A549 (cell line): ENCODE measurements at regions not wholly inside any gene's neighbourhood (a gene's known extent, or its start where the extent isn't known, plus 50 kb on each side); places are given as distances from the start of the nearest gene placed in this dataset.

Experiments
- ATAC-seq, 2 experiments: fragments of 200-7000 bp in 1 of 2; fragments of >200 bp in 1 of 2; cut with Nextera tagmentation in 1 of 2; cut with Tn5 transposase in 1 of 2; 3 replicates each; pipeline versions ENCODE4 v1.8.0 to v1.9.1; 2018 to 2020; ENCODE audit warnings: mild to moderate bottlenecking in 1 of 2, moderate library complexity in 1 of 2
- CTCF ChIA-PET: fragments of 300-600 bp; sonication (Branson Sonifier 250); formaldehyde crosslinking; extraction: SDS; loops from one replicate; lab custom pipeline; 2021; ENCODE audit warnings: antibody characterized with exemption, inconsistent platforms; lab: Yijun Ruan, JAX
- POLR2A ChIA-PET: fragments of 350-600 bp; formaldehyde crosslinking; extraction: SDS; loops from one replicate; lab custom pipeline; 2021; ENCODE audit warnings: antibody characterized with exemption, inconsistent platforms; lab: Yijun Ruan, JAX
- DNase-seq, 2 experiments: peaks; one replicate each; pipeline versions ENCODE4 v3.0.0 to v3.0.0-alpha.2; 2011 to 2016; ENCODE audit warnings: low read depth in 1 of 2, low spot score in 1 of 2
- FAIRE-seq: peaks from 2 replicates; lab custom pipeline; 2011; peaks lifted over from hg19 to GRCh38; lab: Jason Lieb, UNC
- H3K27ac ChIP-seq, 2 experiments: fragments of >200 bp; sonication (Bioruptor Twin); formaldehyde crosslinking; 3 replicates each; pipeline ENCODE4 v1.5.1; 2016 to 2017
- H3K4me1 ChIP-seq: fragments of >200 bp; sonication (Bioruptor Twin); formaldehyde crosslinking; 3 replicates; pipeline ENCODE4 v1.6.1; 2016
- H3K4me2 ChIP-seq: fragments of >200 bp; sonication (Bioruptor Twin); formaldehyde crosslinking; 3 replicates; pipeline ENCODE4 v1.6.1; 2016
- H3K4me3 ChIP-seq: fragments of >200 bp; sonication (Bioruptor Twin); formaldehyde crosslinking; 3 replicates; pipeline ENCODE4 v1.5.1; 2016
- H3K9me3 ChIP-seq: fragments of >200 bp; sonication (Bioruptor Twin); formaldehyde crosslinking; 3 replicates; pipeline ENCODE4 v1.6.1; 2016
- BCL3 ChIP-seq: fragments of >200 bp; sonication (Bioruptor Twin); formaldehyde crosslinking; IDR thresholded peaks from 3 replicates; pipeline ENCODE4 v1.6.1; 2016
- CBX2 ChIP-seq: fragments of 200-600 bp; sonication (generic); IDR thresholded peaks from 2 replicates; pipeline ENCODE4 v1.6.1; 2016; ENCODE audit warnings: low read depth, mild to moderate bottlenecking, borderline replicate concordance
- CHD2 ChIP-seq: fragments of 150-350 bp; IDR thresholded peaks from 2 replicates; pipeline ENCODE4 v1.6.1; 2014; ENCODE audit warnings: low read length; ENCODE audit not compliant: partially characterized antibody
- CHD4 ChIP-seq: fragments of 200-600 bp; sonication (generic); IDR thresholded peaks from 2 replicates; pipeline ENCODE4 v1.6.1; 2016; ENCODE audit warnings: antibody characterized with exemption, mild to moderate bottlenecking, borderline replicate concordance
- CTCF ChIP-seq: fragments of >200 bp; sonication (Bioruptor Twin); formaldehyde crosslinking; IDR thresholded peaks from 3 replicates; pipeline ENCODE4 v1.5.1; 2016
- E2F6 ChIP-seq: IDR thresholded peaks from 2 replicates; pipeline ENCODE4 v1.6.1; 2012; ENCODE audit warnings: low read depth, borderline replicate concordance
- ELK1 ChIP-seq: fragments of 150-350 bp; IDR thresholded peaks from 2 replicates; pipeline ENCODE4 v1.6.1; 2014; ENCODE audit warnings: low read depth, mild to moderate bottlenecking, low read length
- FOXS1 ChIP-seq: fragments of 250-450 bp; sonication (Bioruptor Pico); IDR thresholded peaks from 2 replicates; pipeline ENCODE4 v1.5.0; 2020; ENCODE audit warnings: mild to moderate bottlenecking, moderate library complexity
- HES2 ChIP-seq: fragments of >200 bp; sonication (Bioruptor Twin); formaldehyde crosslinking; IDR thresholded peaks from 2 replicates; pipeline ENCODE4 v1.6.1; 2016
- HEYL ChIP-seq: fragments of 250-450 bp; sonication (Bioruptor Pico); IDR thresholded peaks from 2 replicates; pipeline ENCODE4 v1.8.0; 2021; ENCODE audit warnings: mild to moderate bottlenecking, moderate library complexity
- HOXB5 ChIP-seq: fragments of 250-450 bp; sonication (Bioruptor Pico); IDR thresholded peaks from 2 replicates; pipeline ENCODE4 v1.5.0; 2020; ENCODE audit warnings: mild to moderate bottlenecking, moderate library complexity
- JUNB ChIP-seq: fragments of >200 bp; sonication (Bioruptor Twin); formaldehyde crosslinking; IDR thresholded peaks from 2 replicates; pipeline ENCODE4 v1.6.1; 2016
- KDM1A ChIP-seq: fragments of 200-600 bp; sonication (generic); IDR thresholded peaks from 2 replicates; pipeline ENCODE4 v1.6.1; 2016; ENCODE audit warnings: low read depth, mild to moderate bottlenecking
- KDM5A ChIP-seq: fragments of 200-600 bp; sonication (generic); IDR thresholded peaks from 2 replicates; pipeline ENCODE4 v1.6.1; 2016; ENCODE audit warnings: antibody characterized with exemption, mild to moderate bottlenecking
- MYC ChIP-seq: IDR thresholded peaks from 2 replicates; pipeline ENCODE4 v1.6.1; 2012; ENCODE audit warnings: mild to moderate bottlenecking, inconsistent platforms, low read length, improper control_type of control experiment, borderline replicate concordance
- NFE2L2 ChIP-seq: fragments of 150-350 bp; conservative IDR thresholded peaks from 2 replicates; pipeline ENCODE4 v1.6.1; 2014; ENCODE audit warnings: low read length
- NR3C1 ChIP-seq: fragments of >200 bp; sonication (Bioruptor Twin); formaldehyde crosslinking; IDR thresholded peaks from 3 replicates; pipeline ENCODE4 v1.6.1; 2017
- PHF8 ChIP-seq: fragments of 200-600 bp; sonication (generic); IDR thresholded peaks from 2 replicates; pipeline ENCODE4 v1.6.1; 2016; ENCODE audit warnings: low read depth, mild to moderate bottlenecking, antibody characterized with exemption, moderate library complexity, borderline replicate concordance
- POLR2A ChIP-seq: IDR thresholded peaks from 2 replicates; pipeline ENCODE4 v1.6.1; 2012; ENCODE audit warnings: mild to moderate bottlenecking, low read length
- REST ChIP-seq: fragments of 200-600 bp; sonication (generic); IDR thresholded peaks from 2 replicates; pipeline ENCODE4 v1.6.1; 2016; ENCODE audit warnings: antibody characterized with exemption, mild to moderate bottlenecking, moderate library complexity
- TFCP2L1 ChIP-seq: fragments of 250-450 bp; sonication (Bioruptor Pico); IDR thresholded peaks from 2 replicates; pipeline ENCODE4 v1.5.0; 2021; ENCODE audit warnings: mild to moderate bottlenecking
- TP53 ChIP-seq: fragments of 250-450 bp; sonication (Bioruptor Pico); IDR thresholded peaks from 2 replicates; pipeline ENCODE4 v1.5.0; 2021; ENCODE audit warnings: mild to moderate bottlenecking, moderate library complexity
- USF2 ChIP-seq: fragments of 450-650 bp; IDR thresholded peaks from 2 replicates; pipeline ENCODE4 v1.6.1; 2014; ENCODE audit warnings: antibody characterized with exemption
- ZSCAN20 ChIP-seq: fragments of 250-450 bp; sonication (Bioruptor Pico); IDR thresholded peaks from 2 replicates; pipeline ENCODE4 v1.8.0; 2022; ENCODE audit warnings: mild to moderate bottlenecking, moderate library complexity
- WGBS: methylation state at CpG from one replicate; pipeline ENCODE4 v1.1.6; 2017; ENCODE audit errors: missing lambda C conversion rate; 5-methylcytosine and 5-hydroxymethylcytosine counted together

- TF ChIP-seq CTCF (no peak), ZSCAN20 (no peak)
Observed at GRCh38 chr22:48923996-48924395, 903.7 kb downstream of the BRD1 start (continued).

GRCh38 chr22:48923165-48923865 lies 904.4 kb downstream of the BRD1 start:
- 47% methylated on average over 13 of the region's 14 CpGs for whole genome bisulfite sequencing
- H3K4me2 ChIP-seq: no peak overlapping the region
- no peaks in the 10 kb centered on the region for H3K9me3 ChIP-seq
- FAIRE-seq: no peak
- TF ChIP-seq FOXS1 (CRISPR knock-in tag) (no peak), HOXB5 (CRISPR knock-in tag) (no peak), MYC (no peak), NFE2L2 (no peak), TFCP2L1 (CRISPR knock-in tag) (no peak), BCL3 (no peak), CTCF (no peak), HEYL (CRISPR knock-in tag) (no peak), KDM5A (no peak), KDM1A (no peak), TP53 (CRISPR knock-in tag) (no peak), E2F6 (no peak)
- POLR2A ChIA-PET: no interaction called here
- H3K27ac ChIP-seq: no peak overlapping the region
- no peak overlapping the region for H3K4me3 ChIP-seq
- H3K4me1 ChIP-seq: no peaks in the 10 kb centered on the region
- DNase-seq: no peak
- CTCF ChIA-PET: no interaction called here
- ATAC-seq: no peak

GRCh38 chr22:48921411-48921903 lies 906.2 kb downstream of the BRD1 start:
- no peak overlapping the region for H3K27ac ChIP-seq
- ChIA-PET CTCF (no interaction called here), POLR2A (no interaction called here)
- H3K4me2 ChIP-seq: no peak overlapping the region
- 19% methylated on average over 12 of the region's 13 CpGs for WGBS
- FAIRE-seq (no peak), ATAC-seq (no peak), DNase-seq (no peak)
- H3K4me3 ChIP-seq: no peak overlapping the region
- no peaks in the 10 kb centered on the region for H3K4me1 ChIP-seq
- H3K9me3 ChIP-seq: no peaks in the 10 kb centered on the region
- TF ChIP-seq ELK1 (no peak), CHD2 (no peak), PHF8 (no peak), CHD4 (no peak), USF2 (no peak), NR3C1 (no peak), KDM5A (no peak), JUNB (no peak), HES2 (no peak), REST (no peak), POLR2A (no peak), CBX2 (no peak)
